Hepatocyte (in vitro differentiated cells): ENCODE measurements at regions not wholly inside any gene's neighbourhood (a gene's known extent, or its start where the extent isn't known, plus 50 kb on each side); places are given as distances from the start of the nearest gene placed in this dataset.

Source experiments
- DNase-seq: peaks from one replicate; pipeline ENCODE4 v3.0.0-alpha.2; 2016; ENCODE audit warnings: low spot score
- H2AFZ ChIP-seq: fragments of 200-600 bp; sonication (generic); 2 replicates; pipeline ENCODE4 v1.6.0; 2016; ENCODE audit warnings: antibody characterized with exemption, mild to moderate bottlenecking
- H3K27ac ChIP-seq: fragments of 200-600 bp; sonication (generic); 2 replicates; pipeline ENCODE4 v1.5.1; 2016; ENCODE audit warnings: mild to moderate bottlenecking
- H3K27me3 ChIP-seq: fragments of 200-600 bp; sonication (generic); 2 replicates; pipeline ENCODE4 v1.6.1; 2016
- H3K36me3 ChIP-seq: fragments of 200-600 bp; sonication (generic); replicated peaks from 2 replicates; pipeline ENCODE4 v1.5.1; 2016; ENCODE audit warnings: low read depth; ENCODE audit not compliant: insufficient read depth
- H3K4me1 ChIP-seq: fragments of 200-600 bp; sonication (generic); 2 replicates; pipeline ENCODE4 v1.5.1; 2016; ENCODE audit warnings: mild to moderate bottlenecking, moderate library complexity; ENCODE audit not compliant: insufficient read depth
- H3K4me2 ChIP-seq: fragments of 200-600 bp; sonication (generic); 2 replicates; pipeline ENCODE4 v1.6.0; 2016
- H3K4me3 ChIP-seq: fragments of 200-600 bp; sonication (generic); 2 replicates; pipeline ENCODE4 v1.5.1; 2016; ENCODE audit warnings: mild to moderate bottlenecking
- H3K79me2 ChIP-seq: fragments of 200-600 bp; sonication (generic); 2 replicates; pipeline ENCODE4 v1.6.0; 2017; ENCODE audit warnings: mild to moderate bottlenecking
- H3K9me2 ChIP-seq: fragments of 200-600 bp; sonication (generic); replicated peaks from 2 replicates; pipeline ENCODE4 v1.6.0; 2017; ENCODE audit warnings: mild to moderate bottlenecking; ENCODE audit not compliant: insufficient read depth
- H3K9me3 ChIP-seq: fragments of 200-600 bp; sonication (generic); 2 replicates; pipeline ENCODE4 v1.5.1; 2016; ENCODE audit warnings: low read depth, mild to moderate bottlenecking
- H4K20me1 ChIP-seq: fragments of 200-600 bp; sonication (generic); 2 replicates; pipeline ENCODE4 v1.6.0; 2016; ENCODE audit warnings: mild to moderate bottlenecking; ENCODE audit not compliant: insufficient read depth, poor library complexity, severe bottlenecking
- CTCF ChIP-seq: fragments of 200-600 bp; sonication (generic); IDR thresholded peaks from 2 replicates; pipeline ENCODE4 v1.5.1; 2016; ENCODE audit warnings: antibody characterized with exemption, mild to moderate bottlenecking; ENCODE audit not compliant: poor library complexity
- EZH2 ChIP-seq: fragments of 200-600 bp; sonication (generic); IDR thresholded peaks from 2 replicates; pipeline ENCODE4 v1.6.1; 2016; ENCODE audit warnings: antibody characterized with exemption, mild to moderate bottlenecking, borderline replicate concordance
- EZH2phosphoT487 ChIP-seq: fragments of 200-600 bp; sonication (generic); IDR thresholded peaks from one replicate; pipeline ENCODE4 v1.6.1; 2018; ENCODE audit warnings: antibody characterized with exemption, mild to moderate bottlenecking, low read depth, moderate library complexity; ENCODE audit not compliant: unreplicated experiment, severe bottlenecking
- WGBS: methylation state at CpG from one replicate; pipeline ENCODE4 v1.1.6; 2016; ENCODE audit warnings: low lambda C conversion rate; ENCODE audit errors: missing lambda C conversion rate; 5-methylcytosine and 5-hydroxymethylcytosine counted together

- Histone ChIP-seq H3K27ac (no peak overlapping the region), H3K9me3 (no peaks in the 10 kb centered on the region), H3K4me3 (no peak overlapping the region), H3K9me2 (no peaks in the 10 kb centered on the region), H3K79me2 (no peaks in the 10 kb centered on the region), H3K4me1 (peaks cover 13% of the 10 kb centered on the region), H2AFZ (no peak overlapping the region), H4K20me1 (no peaks in the 10 kb centered on the region), H3K27me3 (no peaks in the 10 kb centered on the region), H3K36me3 (no peaks in the 10 kb centered on the region), H3K4me2 (no peak overlapping the region)
- WGBS = 94% methylated on average over 3 of the region's 3 CpGs
- DNase-seq = no peak
- TF ChIP-seq CTCF (no peak), EZH2phosphoT487 (no peak), EZH2 (no peak)
Measured at GRCh38 chr5:145511351-145511750, 323.8 kb downstream of the PRELID2 start.

GRCh38 chr5:145510769-145511168 lies 324.4 kb downstream of the PRELID2 start:
- Histone ChIP-seq H3K27ac (no peak overlapping the region), H3K4me3 (no peak overlapping the region), H3K36me3 (no peaks in the 10 kb centered on the region), H3K9me2 (no peaks in the 10 kb centered on the region), H3K9me3 (no peaks in the 10 kb centered on the region), H4K20me1 (no peaks in the 10 kb centered on the region), H3K27me3 (no peaks in the 10 kb centered on the region), H3K79me2 (no peaks in the 10 kb centered on the region), H2AFZ (no peak overlapping the region), H3K4me1 (peaks cover 13% of the 10 kb centered on the region), H3K4me2 (no peak overlapping the region)
- TF ChIP-seq CTCF (no peak), EZH2 (no peak), EZH2phosphoT487 (no peak)
- 83% methylated on average over 2 of the region's 2 CpGs for WGBS
- no peak for DNase-seq

- 52% methylated on average over 1 of the region's 1 CpG for WGBS
- TF ChIP-seq EZH2 = no peak
- TF ChIP-seq CTCF = no peak
- no peak for TF ChIP-seq EZH2phosphoT487
- no peak overlapping the region for H2AFZ ChIP-seq
- peak overlapping the region; percentile 40 for H3K27ac ChIP-seq
- H3K9me2 ChIP-seq = no peaks in the 10 kb centered on the region
- peaks cover 13% of the 10 kb centered on the region for H3K4me1 ChIP-seq
- H3K36me3 ChIP-seq = no peaks in the 10 kb centered on the region
- no peaks in the 10 kb centered on the region for H3K79me2 ChIP-seq
- no peaks in the 10 kb centered on the region for H3K9me3 ChIP-seq
- H4K20me1 ChIP-seq = no peaks in the 10 kb centered on the region
- DNase-seq = peak; percentile 36
- no peak overlapping the region for H3K4me3 ChIP-seq
- no peaks in the 10 kb centered on the region for H3K27me3 ChIP-seq
- peak overlapping the region; percentile 15 for H3K4me2 ChIP-seq
Measured at GRCh38 chr5:145510324-145510723, 324.8 kb downstream of the PRELID2 start.
